ENCODE measurements at regions not wholly inside any gene's neighbourhood (a gene's known extent, or its start where the extent isn't known, plus 50 kb on each side); places are given as distances from the start of the nearest gene placed in this dataset.

DNA sequence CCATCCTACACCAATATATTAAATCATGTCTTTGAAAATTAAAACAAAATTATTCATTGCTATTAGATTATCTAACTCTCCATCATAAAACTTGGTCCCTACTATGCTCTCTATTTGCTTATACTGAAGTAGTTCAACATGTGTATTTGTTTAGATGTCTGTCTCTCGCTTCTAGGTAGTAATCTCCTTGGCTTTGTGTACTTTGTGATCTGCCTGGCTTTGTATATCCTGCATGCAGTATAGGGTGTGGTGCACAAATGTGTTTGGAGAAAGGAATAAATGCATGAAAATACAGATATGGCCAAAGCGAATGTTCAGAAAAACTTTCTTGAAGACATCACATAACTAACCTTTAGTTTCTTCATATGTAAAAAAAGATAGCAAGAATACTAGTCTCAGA, 246.6 kb upstream of the LRFN5 start:
- Mint-ChIP-seq H3K36me3 (ENCODE audit: low read depth) (no peaks in the 10 kb centered on the region), H3K4me1 (peaks cover 2% of the 10 kb centered on the region; the same call in 1 of the 3 replicates), H3K4me3 (no peak overlapping the region), H3K27ac (no peak overlapping the region), H3K9me3 (no peaks in the 10 kb centered on the region), H3K27me3 (ENCODE audit: insufficient read depth, low read depth, poor library complexity) (no peaks in the 10 kb centered on the region)
- Histone ChIP-seq H3K4me3 (no peak overlapping the region), H3K27me3 (ENCODE audit: insufficient read depth) (no peaks in the 10 kb centered on the region), H3K4me2 (no peak overlapping the region), H3K9me2 (ENCODE audit: insufficient read depth) (no peaks in the 10 kb centered on the region), H3K36me3 (ENCODE audit: insufficient read depth) (no peaks in the 10 kb centered on the region), H3K27ac (ENCODE audit: low read depth) (no peak overlapping the region), H3K79me2 (replicated peaks; ENCODE audit: insufficient read depth) (no peaks in the 10 kb centered on the region), H4K20me1 (replicated peaks; ENCODE audit: insufficient read depth) (no peaks in the 10 kb centered on the region), H2AFZ (no peak overlapping the region), H3F3A (replicated peaks; ENCODE audit: low read depth) (no peaks in the 10 kb centered on the region), H3K4me1 (ENCODE audit: insufficient read depth) (no peaks in the 10 kb centered on the region)
- TF ChIP-seq ZNF114 (CRISPR knock-in tag; IDR thresholded peaks at IDR 0.05) = no peak
- TF ChIP-seq CREB1 (CRISPR knock-in tag; IDR thresholded peaks at IDR 0.05; ENCODE audit: low read depth) = no peak
- TF ChIP-seq STAT1 (IDR thresholded peaks at IDR 0.05; ENCODE audit: unreplicated experiment) = no peak
- no peak for TF ChIP-seq EZH2phosphoT487 (IDR thresholded peaks at IDR 0.05; ENCODE audit: unreplicated experiment)
- no peak for TF ChIP-seq NANOG (IDR thresholded peaks at IDR 0.05; ENCODE audit: borderline replicate concordance)
- TF ChIP-seq, protein P1, sequence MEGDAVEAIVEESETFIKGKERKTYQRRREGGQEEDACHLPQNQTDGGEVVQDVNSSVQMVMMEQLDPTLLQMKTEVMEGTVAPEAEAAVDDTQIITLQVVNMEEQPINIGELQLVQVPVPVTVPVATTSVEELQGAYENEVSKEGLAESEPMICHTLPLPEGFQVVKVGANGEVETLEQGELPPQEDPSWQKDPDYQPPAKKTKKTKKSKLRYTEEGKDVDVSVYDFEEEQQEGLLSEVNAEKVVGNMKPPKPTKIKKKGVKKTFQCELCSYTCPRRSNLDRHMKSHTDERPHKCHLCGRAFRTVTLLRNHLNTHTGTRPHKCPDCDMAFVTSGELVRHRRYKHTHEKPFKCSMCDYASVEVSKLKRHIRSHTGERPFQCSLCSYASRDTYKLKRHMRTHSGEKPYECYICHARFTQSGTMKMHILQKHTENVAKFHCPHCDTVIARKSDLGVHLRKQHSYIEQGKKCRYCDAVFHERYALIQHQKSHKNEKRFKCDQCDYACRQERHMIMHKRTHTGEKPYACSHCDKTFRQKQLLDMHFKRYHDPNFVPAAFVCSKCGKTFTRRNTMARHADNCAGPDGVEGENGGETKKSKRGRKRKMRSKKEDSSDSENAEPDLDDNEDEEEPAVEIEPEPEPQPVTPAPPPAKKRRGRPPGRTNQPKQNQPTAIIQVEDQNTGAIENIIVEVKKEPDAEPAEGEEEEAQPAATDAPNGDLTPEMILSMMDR (conservative IDR thresholded peaks at IDR 0.05; ENCODE audit: low read depth in 2 of 2) = no peak
- TF ChIP-seq EZH2 (IDR thresholded peaks at IDR 0.05; ENCODE audit: low read depth, unreplicated experiment) = no peak
- DNase-seq (ENCODE audit: low spot score) (no peak), ATAC-seq (no peak)

DNA sequence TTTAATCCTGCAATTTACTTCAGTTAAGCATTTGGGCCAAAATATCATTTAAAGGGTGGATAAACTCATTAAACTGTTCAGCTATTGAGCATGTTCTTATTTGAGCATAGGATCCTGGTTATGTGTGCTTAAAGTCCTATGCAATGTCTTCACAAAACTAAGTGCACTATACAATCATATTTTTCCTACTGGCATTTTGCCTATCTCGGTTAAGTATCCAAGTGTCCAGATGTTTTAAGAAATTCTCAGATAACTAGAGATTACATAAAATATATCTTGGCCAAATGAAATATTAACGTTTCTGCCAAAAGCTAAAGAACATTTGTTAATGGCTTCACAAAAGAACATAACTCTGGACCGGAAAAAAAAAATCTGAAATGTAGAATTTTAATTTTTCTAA, 250.8 kb upstream of the LRFN5 start:
- H3K27me3 ChIP-seq (ENCODE audit: insufficient read depth) = no peaks in the 10 kb centered on the region
- no peak for DNase-seq (ENCODE audit: low spot score)
- H3K27me3 Mint-ChIP-seq (ENCODE audit: insufficient read depth, low read depth, poor library complexity) = no peaks in the 10 kb centered on the region

More for the DNA sequence above, 250.8 kb upstream of the LRFN5 start:
- H3K4me1 Mint-ChIP-seq = no peaks in the 10 kb centered on the region
- Histone ChIP-seq H3K4me2 (no peak overlapping the region), H3K36me3 (ENCODE audit: insufficient read depth) (no peaks in the 10 kb centered on the region), H3K9me2 (ENCODE audit: insufficient read depth) (no peaks in the 10 kb centered on the region), H3K27ac (ENCODE audit: low read depth) (no peak overlapping the region), H2AFZ (no peak overlapping the region), H3K79me2 (replicated peaks; ENCODE audit: insufficient read depth) (no peaks in the 10 kb centered on the region), H3K4me3 (no peak overlapping the region), H3K4me1 (ENCODE audit: insufficient read depth) (no peaks in the 10 kb centered on the region), H4K20me1 (replicated peaks; ENCODE audit: insufficient read depth) (no peaks in the 10 kb centered on the region), H3F3A (replicated peaks; ENCODE audit: low read depth) (no peaks in the 10 kb centered on the region)
- ATAC-seq = no peak
- no peaks in the 10 kb centered on the region for H3K36me3 Mint-ChIP-seq (ENCODE audit: low read depth)
- H3K4me3 Mint-ChIP-seq = no peak overlapping the region
- no peak overlapping the region for H3K27ac Mint-ChIP-seq
- TF ChIP-seq, protein P2, sequence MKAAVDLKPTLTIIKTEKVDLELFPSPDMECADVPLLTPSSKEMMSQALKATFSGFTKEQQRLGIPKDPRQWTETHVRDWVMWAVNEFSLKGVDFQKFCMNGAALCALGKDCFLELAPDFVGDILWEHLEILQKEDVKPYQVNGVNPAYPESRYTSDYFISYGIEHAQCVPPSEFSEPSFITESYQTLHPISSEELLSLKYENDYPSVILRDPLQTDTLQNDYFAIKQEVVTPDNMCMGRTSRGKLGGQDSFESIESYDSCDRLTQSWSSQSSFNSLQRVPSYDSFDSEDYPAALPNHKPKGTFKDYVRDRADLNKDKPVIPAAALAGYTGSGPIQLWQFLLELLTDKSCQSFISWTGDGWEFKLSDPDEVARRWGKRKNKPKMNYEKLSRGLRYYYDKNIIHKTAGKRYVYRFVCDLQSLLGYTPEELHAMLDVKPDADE (IDR thresholded peaks at IDR 0.05) = no peak
- TF ChIP-seq ZNF331 (CRISPR knock-in tag; IDR thresholded peaks at IDR 0.05; ENCODE audit: low read depth) (no peak), STAT1 (IDR thresholded peaks at IDR 0.05; ENCODE audit: unreplicated experiment) (no peak), EZH2phosphoT487 (IDR thresholded peaks at IDR 0.05; ENCODE audit: unreplicated experiment) (no peak), NANOG (IDR thresholded peaks at IDR 0.05; ENCODE audit: borderline replicate concordance) (no peak), ZNF114 (CRISPR knock-in tag; IDR thresholded peaks at IDR 0.05) (no peak), CREB1 (CRISPR knock-in tag; IDR thresholded peaks at IDR 0.05; ENCODE audit: low read depth) (no peak)
- TF ChIP-seq, protein P1 (conservative IDR thresholded peaks at IDR 0.05; ENCODE audit: low read depth in 2 of 2) = no peak
- H3K9me3 Mint-ChIP-seq = no peaks in the 10 kb centered on the region

Data from GM23338 (cell line).